Ovary (tissue), 3 donors: ENCODE measurements at regions not wholly inside any gene's neighbourhood (a gene's known extent, or its start where the extent isn't known, plus 50 kb on each side); places are given as distances from the start of the nearest gene placed in this dataset.

ENCODE experiments used
- EP300 ChIP-seq: sonication (generic); formaldehyde crosslinking; IDR thresholded peaks from one replicate; pipeline ENCODE4 v1.6.1; 2017; ENCODE audit warnings: antibody characterized with exemption
- POLR2A ChIP-seq: fragments of 450-650 bp; IDR thresholded peaks from one replicate; pipeline ENCODE4 v1.6.1; 2017; ENCODE audit warnings: antibody characterized with exemption, mild to moderate bottlenecking, moderate library complexity
- TF ChIP-seq, protein P1 (sequence below), 3 donors: fragments of 450-650 bp in 2 of 3; fragments of 200-600 bp in 1 of 3; IDR thresholded peaks; one replicate each; pipeline versions ENCODE4 v1.5.1 to v1.8.0; 2016 to 2022; ENCODE audit warnings: antibody characterized with exemption in 3 of 3, mild to moderate bottlenecking in 1 of 3
- donor health status: DM: no; HTN: no; CAD: no.

DNA sequence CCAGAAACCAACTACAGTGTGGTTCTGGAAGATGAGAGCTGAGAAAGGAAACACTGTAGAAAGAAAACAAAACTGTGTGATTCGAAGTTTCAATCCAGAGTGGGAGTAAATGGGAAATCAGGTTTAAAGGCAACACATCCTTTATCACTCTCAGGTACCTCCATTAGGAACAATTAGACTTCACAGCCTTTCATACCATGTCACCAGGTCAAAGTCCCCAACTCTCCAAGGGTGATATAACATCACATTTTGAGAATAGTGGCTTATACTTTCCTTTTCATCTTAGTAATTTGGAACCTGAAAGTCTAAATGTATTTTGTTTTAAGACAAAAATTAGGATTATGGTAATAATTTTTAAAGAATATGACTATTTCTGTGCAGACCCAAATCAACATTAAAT is 194.9 kb upstream of the WWC1 start:
- TF ChIP-seq, protein P1, sequence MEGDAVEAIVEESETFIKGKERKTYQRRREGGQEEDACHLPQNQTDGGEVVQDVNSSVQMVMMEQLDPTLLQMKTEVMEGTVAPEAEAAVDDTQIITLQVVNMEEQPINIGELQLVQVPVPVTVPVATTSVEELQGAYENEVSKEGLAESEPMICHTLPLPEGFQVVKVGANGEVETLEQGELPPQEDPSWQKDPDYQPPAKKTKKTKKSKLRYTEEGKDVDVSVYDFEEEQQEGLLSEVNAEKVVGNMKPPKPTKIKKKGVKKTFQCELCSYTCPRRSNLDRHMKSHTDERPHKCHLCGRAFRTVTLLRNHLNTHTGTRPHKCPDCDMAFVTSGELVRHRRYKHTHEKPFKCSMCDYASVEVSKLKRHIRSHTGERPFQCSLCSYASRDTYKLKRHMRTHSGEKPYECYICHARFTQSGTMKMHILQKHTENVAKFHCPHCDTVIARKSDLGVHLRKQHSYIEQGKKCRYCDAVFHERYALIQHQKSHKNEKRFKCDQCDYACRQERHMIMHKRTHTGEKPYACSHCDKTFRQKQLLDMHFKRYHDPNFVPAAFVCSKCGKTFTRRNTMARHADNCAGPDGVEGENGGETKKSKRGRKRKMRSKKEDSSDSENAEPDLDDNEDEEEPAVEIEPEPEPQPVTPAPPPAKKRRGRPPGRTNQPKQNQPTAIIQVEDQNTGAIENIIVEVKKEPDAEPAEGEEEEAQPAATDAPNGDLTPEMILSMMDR (IDR thresholded peaks at IDR 0.05): no peak
- TF ChIP-seq EP300 (no peak), POLR2A (no peak)
